DOHH2 (cell line): ENCODE measurements at regions not wholly inside any gene's neighbourhood (a gene's known extent, or its start where the extent isn't known, plus 50 kb on each side); places are given as distances from the start of the nearest gene placed in this dataset.

Experiments used
- CTCF ChIP-seq: fragments of 200-600 bp; sonication (generic); IDR thresholded peaks from one replicate; pipeline ENCODE4 v1.5.1; 2014; ENCODE audit warnings: antibody characterized with exemption, mild to moderate bottlenecking, low read depth, low read length; ENCODE audit not compliant: poor library complexity, severe bottlenecking
- EZH2phosphoT487 ChIP-seq: fragments of 200-600 bp; sonication (generic); IDR thresholded peaks from 2 replicates; pipeline ENCODE4 v1.6.1; 2017; ENCODE audit warnings: borderline replicate concordance, mild to moderate bottlenecking, antibody characterized with exemption, low read length, moderate library complexity, mixed read lengths

GRCh38 chr7:81161451-81162075 lies 242.7 kb upstream of the SEMA3C start:
- TF ChIP-seq CTCF (no peak), EZH2phosphoT487 (no peak)
